G401.6 (cell line): ENCODE measurements at regions not wholly inside any gene's neighbourhood (a gene's known extent, or its start where the extent isn't known, plus 50 kb on each side); places are given as distances from the start of the nearest gene placed in this dataset.
"Not testable (repeated sequence)": the region's sequence is repeated elsewhere in the genome, so short reads cannot be mapped to it uniquely, and the experiment has no call there.

ENCODE experiments used
- FAIRE-seq: peaks from 2 replicates; lab custom pipeline; 2012; peaks lifted over from hg19 to GRCh38; lab: Jason Lieb, UNC

- FAIRE-seq: no peak
Observed at GRCh38 chr12:68984796-68985573, 52.0 kb upstream of the CPM start.

- not testable (repeated sequence) for FAIRE-seq
Observed at GRCh38 chr12:68997526-68997925, 64.6 kb upstream of the CPM start.

GRCh38 chr12:68998041-68998440 is 65.1 kb upstream of the CPM start:
- FAIRE-seq: no peak

- FAIRE-seq: no peak
Observed at GRCh38 chr12:69000074-69000473, 67.1 kb upstream of the CPM start.

GRCh38 chr12:69000540-69001243 is 67.7 kb upstream of the CPM start:
- no peak for FAIRE-seq

- FAIRE-seq: no peak
Observed at GRCh38 chr12:69001251-69001650, 68.3 kb upstream of the CPM start.

- no peak for FAIRE-seq
Observed at GRCh38 chr12:69002969-69003368, 70.0 kb upstream of the CPM start.

- FAIRE-seq: no peak
Observed at GRCh38 chr12:69003991-69004390, 71.0 kb upstream of the CPM start.

- no peak for FAIRE-seq
Observed at GRCh38 chr12:69007101-69007854, 74.3 kb upstream of the CPM start.

GRCh38 chr12:69007855-69008351 is 74.9 kb upstream of the CPM start:
- FAIRE-seq: no peak

GRCh38 chr12:69008520-69008919 is 75.5 kb upstream of the CPM start:
- FAIRE-seq: no peak

- FAIRE-seq: no peak
Observed at GRCh38 chr12:69014047-69014446, 81.1 kb upstream of the CPM start.

GRCh38 chr12:69015017-69015416 is 82.0 kb upstream of the CPM start:
- no peak for FAIRE-seq

GRCh38 chr12:69015831-69016230 is 82.9 kb upstream of the CPM start:
- FAIRE-seq: no peak

GRCh38 chr12:69019082-69019481 is 86.1 kb upstream of the CPM start:
- FAIRE-seq: no peak

GRCh38 chr12:69019910-69020309 is 86.9 kb upstream of the CPM start:
- FAIRE-seq: no peak

- no peak for FAIRE-seq
Observed at GRCh38 chr12:69022674-69023073, 89.7 kb upstream of the CPM start.

- FAIRE-seq: no peak
Observed at GRCh38 chr12:69023840-69024239, 90.9 kb upstream of the CPM start.

GRCh38 chr12:69024413-69024812 is 91.4 kb upstream of the CPM start:
- FAIRE-seq: no peak

- no peak for FAIRE-seq
Observed at GRCh38 chr12:69024907-69025306, 91.9 kb upstream of the CPM start.

GRCh38 chr12:69026336-69026735 is 93.4 kb upstream of the CPM start:
- no peak for FAIRE-seq

- no peak for FAIRE-seq
Observed at GRCh38 chr12:69027411-69027881, 94.5 kb upstream of the CPM start.
